Mesenchymal stem cell (in vitro differentiated cells and primary cell): ENCODE measurements at regions not wholly inside any gene's neighbourhood (a gene's known extent, or its start where the extent isn't known, plus 50 kb on each side); places are given as distances from the start of the nearest gene placed in this dataset.

Experiments
- DNase-seq: peaks from one replicate; pipeline ENCODE4 v3.0.0-alpha.2; 2013
- H2AFZ ChIP-seq: one replicate; pipeline ENCODE4 v1.6.1; 2013; ENCODE audit warnings: low read depth, mild to moderate bottlenecking, control low read depth, inconsistent platforms, low read length, moderate library complexity
- H2AK5ac ChIP-seq: 2 replicates; pipeline ENCODE4 v1.6.1; 2013; ENCODE audit warnings: low read length, moderate library complexity, mild to moderate bottlenecking, inconsistent platforms; ENCODE audit not compliant: severe bottlenecking
- H2BK120ac ChIP-seq: one replicate; pipeline ENCODE4 v1.6.1; 2013; ENCODE audit warnings: low read depth, mild to moderate bottlenecking, inconsistent platforms, low read length, moderate library complexity
- H2BK12ac ChIP-seq, 2 experiments: one replicate each; pipeline ENCODE4 v1.6.1; 2013; ENCODE audit warnings: inconsistent platforms in 2 of 2, low read length in 2 of 2, mild to moderate bottlenecking in 2 of 2, moderate library complexity in 2 of 2, control low read depth in 1 of 2
- H2BK15ac ChIP-seq: one replicate; pipeline ENCODE4 v1.6.1; 2013; ENCODE audit warnings: mild to moderate bottlenecking, low read depth, inconsistent platforms; ENCODE audit not compliant: poor library complexity, severe bottlenecking
- H2BK5ac ChIP-seq: 2 replicates; pipeline ENCODE4 v1.6.1; 2013; ENCODE audit warnings: low read depth, mild to moderate bottlenecking, low read length, control low read depth, inconsistent platforms; ENCODE audit not compliant: poor library complexity, severe bottlenecking
- H3K14ac ChIP-seq, 2 experiments: one replicate each; pipeline ENCODE4 v1.6.1; 2013; ENCODE audit warnings: inconsistent platforms in 2 of 2, low read length in 2 of 2, control low read depth in 1 of 2, mild to moderate bottlenecking in 1 of 2, moderate library complexity in 1 of 2
- H3K18ac ChIP-seq, 2 experiments: one replicate each; pipeline ENCODE4 v1.6.1; 2013; ENCODE audit warnings: inconsistent platforms in 2 of 2, low read length in 2 of 2, control low read depth in 1 of 2, low read depth in 1 of 2, mild to moderate bottlenecking in 1 of 2
- H3K23ac ChIP-seq, 2 experiments: one replicate each; pipeline ENCODE4 v1.6.1; 2013; ENCODE audit warnings: inconsistent platforms in 2 of 2, low read length in 2 of 2, mild to moderate bottlenecking in 2 of 2, moderate library complexity in 2 of 2, control low read depth in 1 of 2
- H3K27ac ChIP-seq: 2 replicates; pipeline ENCODE4 v1.5.1; 2013; ENCODE audit warnings: mild to moderate bottlenecking, moderate library complexity, low read length, control low read depth, inconsistent platforms; ENCODE audit not compliant: poor library complexity, severe bottlenecking
- H3K27me3 ChIP-seq, 2 experiments: 2 replicates each; pipeline versions ENCODE4 v1.6.1 to v1.7.0; 2013; ENCODE audit warnings: low read length in 2 of 2, mild to moderate bottlenecking in 2 of 2, moderate library complexity in 2 of 2, control low read depth in 1 of 2, inconsistent platforms in 1 of 2; ENCODE audit not compliant: control insufficient read depth in 1 of 2, insufficient read depth in 1 of 2
- H3K36me3 ChIP-seq, 2 experiments: 2 replicates each; pipeline versions ENCODE4 v1.6.1 to v1.7.0; 2013; ENCODE audit warnings: low read length in 2 of 2, control low read depth in 1 of 2, inconsistent platforms in 1 of 2, low read depth in 1 of 2, mild to moderate bottlenecking in 1 of 2; ENCODE audit not compliant: insufficient read depth in 2 of 2, control insufficient read depth in 1 of 2
- H3K4ac ChIP-seq, 2 experiments: one replicate each; pipeline ENCODE4 v1.6.1; 2013; ENCODE audit warnings: inconsistent platforms in 2 of 2, low read length in 2 of 2, mild to moderate bottlenecking in 2 of 2, moderate library complexity in 2 of 2, control low read depth in 1 of 2, low read depth in 1 of 2
- H3K4me1 ChIP-seq: 2 replicates; pipeline ENCODE4 v1.6.1; 2013; ENCODE audit warnings: low read depth, low read length, control low read depth; ENCODE audit not compliant: control insufficient read depth, insufficient read depth
- H3K4me2 ChIP-seq: 2 replicates; pipeline ENCODE4 v1.6.1; 2013; ENCODE audit warnings: low read length, mild to moderate bottlenecking, inconsistent platforms; ENCODE audit not compliant: poor library complexity, severe bottlenecking
- H3K4me3 ChIP-seq, 2 experiments: 2 replicates each; pipeline versions ENCODE4 v1.5.1 to v1.7.0; 2013; ENCODE audit warnings: low read length in 2 of 2, mild to moderate bottlenecking in 2 of 2, control low read depth in 1 of 2, low read depth in 1 of 2; ENCODE audit not compliant: insufficient read depth in 1 of 2
- H3K79me1 ChIP-seq: replicated peaks from 2 replicates; pipeline ENCODE4 v1.6.1; 2013; ENCODE audit warnings: mild to moderate bottlenecking, control low read depth, low read length, inconsistent platforms; ENCODE audit not compliant: poor library complexity, severe bottlenecking
- H3K9ac ChIP-seq: 2 replicates; pipeline ENCODE4 v1.7.0; 2013; ENCODE audit warnings: mild to moderate bottlenecking, low read length, moderate library complexity
- H3K9me3 ChIP-seq: 2 replicates; pipeline ENCODE4 v1.7.0; 2013; ENCODE audit warnings: mild to moderate bottlenecking, low read length; ENCODE audit not compliant: control insufficient read depth
- H4K8ac ChIP-seq: one replicate; pipeline ENCODE4 v1.6.1; 2013; ENCODE audit warnings: inconsistent platforms, mild to moderate bottlenecking, low read length, moderate library complexity
- H4K91ac ChIP-seq: one replicate; pipeline ENCODE4 v1.6.1; 2013; ENCODE audit warnings: mild to moderate bottlenecking, low read length, inconsistent platforms
- WGBS: methylation state at CpG from one replicate; pipeline ENCODE4 v1.1.7; 2013; ENCODE audit warnings: mixed read lengths; 5-methylcytosine and 5-hydroxymethylcytosine counted together

- Histone ChIP-seq H3K79me1 (no peaks in the 10 kb centered on the region), H3K4ac (no peak overlapping the region), H2BK15ac (no peak overlapping the region), H3K9me3 (no peaks in the 10 kb centered on the region), H2BK5ac (no peak overlapping the region), H3K18ac (no peak overlapping the region), H3K27ac (no peak overlapping the region), H2AFZ (no peak overlapping the region), H3K4me3 (no peak overlapping the region), H4K8ac (no peak overlapping the region), H2BK12ac (no peak overlapping the region), H2AK5ac (no peak overlapping the region), H3K4me1 (peaks cover 4% of the 10 kb centered on the region), H4K91ac (no peak overlapping the region), H3K14ac (no peak overlapping the region), H3K27me3 (no peaks in the 10 kb centered on the region), H3K9ac (no peak overlapping the region), H3K36me3 (no peaks in the 10 kb centered on the region), H3K23ac (no peak overlapping the region), H3K4me2 (no peak overlapping the region), H2BK120ac (no peak overlapping the region)
- WGBS = 92% methylated on average over 4 of the region's 4 CpGs
- no peak for DNase-seq
These were observed 309.4 kb downstream of the CBLN1 start for GRCh38 chr16:48972236-48972635.

DNA sequence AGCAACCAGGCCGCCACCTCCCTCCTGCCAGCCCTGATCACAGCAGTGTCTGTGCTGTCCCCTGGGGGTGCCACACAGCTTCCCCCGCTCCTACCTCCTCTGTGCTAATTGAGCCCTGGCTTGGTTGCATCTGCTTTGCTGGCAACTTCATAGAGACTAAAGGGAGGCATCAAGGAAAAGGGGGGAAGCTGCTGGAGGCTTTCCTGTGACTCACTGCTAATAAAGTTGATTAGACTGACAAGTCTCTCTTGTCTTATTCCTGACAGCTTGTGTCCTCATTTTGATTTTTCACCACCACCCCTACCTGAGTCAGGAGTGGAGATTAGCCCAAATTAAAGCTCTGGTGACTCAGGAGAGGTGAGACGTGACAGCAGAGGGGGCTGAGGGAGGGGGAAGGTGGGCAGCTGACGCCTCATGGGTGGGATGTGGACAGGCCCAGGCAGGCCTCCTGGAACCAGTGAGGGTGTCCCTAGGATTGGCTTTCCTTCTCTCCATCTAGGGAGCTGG, 310.0 kb downstream of the CBLN1 start:
- no peak overlapping the region for H3K9ac ChIP-seq
- no peaks in the 10 kb centered on the region for H3K27me3 ChIP-seq
- H3K27ac ChIP-seq = no peak overlapping the region
- H2BK12ac ChIP-seq = peak overlapping the region in 1 of 2 experiments; percentile 29
- no peak overlapping the region for H3K4me3 ChIP-seq
- H3K79me1 ChIP-seq = no peaks in the 10 kb centered on the region
- no peak overlapping the region for H3K4me2 ChIP-seq
- H3K36me3 ChIP-seq = no peaks in the 10 kb centered on the region
- no peak overlapping the region for H4K8ac ChIP-seq
- H4K91ac ChIP-seq = no peak overlapping the region
- 78% methylated on average over 3 of the region's 4 CpGs for WGBS
- no peak overlapping the region for H3K18ac ChIP-seq
- DNase-seq = no peak
- H2BK120ac ChIP-seq = no peak overlapping the region
- no peak overlapping the region for H3K14ac ChIP-seq
- no peak overlapping the region for H2AK5ac ChIP-seq
- H3K9me3 ChIP-seq = no peaks in the 10 kb centered on the region
- H3K23ac ChIP-seq = no peak overlapping the region
- no peak overlapping the region for H2BK5ac ChIP-seq
- no peak overlapping the region for H2AFZ ChIP-seq
- H3K4ac ChIP-seq = no peak overlapping the region
- H3K4me1 ChIP-seq = peaks cover 4% of the 10 kb centered on the region
- H2BK15ac ChIP-seq = no peak overlapping the region

DNA sequence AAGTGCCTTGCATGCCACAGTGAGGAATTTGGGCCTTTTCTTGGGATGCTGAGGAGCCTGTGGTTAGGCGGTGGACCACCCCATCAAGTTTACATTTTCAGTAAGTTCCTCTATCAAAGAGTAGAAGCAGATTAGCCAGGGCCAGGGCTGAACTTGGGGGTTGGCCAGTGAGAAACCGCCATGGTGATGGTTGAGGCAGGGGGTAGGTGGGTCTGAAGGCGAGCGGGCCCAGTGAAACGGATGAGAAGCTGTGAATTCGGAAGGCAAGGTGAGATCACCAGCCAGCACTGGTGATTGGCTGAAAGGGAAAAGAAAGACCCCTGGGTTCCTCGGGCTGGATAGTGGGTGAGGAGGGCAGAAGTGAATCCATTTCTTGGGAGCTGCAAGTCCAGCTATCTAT, 311.4 kb downstream of the CBLN1 start:
- WGBS = 96% methylated on average over 6 of the region's 7 CpGs

DNA sequence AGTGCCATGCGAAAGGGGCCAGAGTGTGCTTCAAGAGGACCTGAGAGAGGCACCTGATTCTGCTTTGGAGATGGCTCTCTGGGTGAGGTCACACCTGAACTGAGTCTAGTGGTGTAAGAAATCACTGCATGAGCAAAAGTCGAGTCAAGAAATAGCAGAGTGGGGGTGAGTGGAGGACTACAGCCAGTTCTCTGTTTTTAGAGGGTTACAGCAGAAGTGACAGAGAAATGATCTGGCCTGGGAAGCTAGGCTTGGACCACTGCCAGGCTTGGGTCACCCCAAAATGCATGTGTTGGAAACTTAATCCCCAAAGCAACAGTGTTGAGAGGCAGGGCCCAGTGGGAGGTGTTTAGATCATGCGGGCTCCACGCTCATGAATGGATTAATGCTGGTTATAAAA, 312.0 kb downstream of the CBLN1 start:
- H3K23ac ChIP-seq = no peak overlapping the region
- H3K14ac ChIP-seq = no peak overlapping the region
- WGBS = 95% methylated on average over 2 of the region's 4 CpGs
- no peak overlapping the region for H4K8ac ChIP-seq
- H2BK5ac ChIP-seq = no peak overlapping the region
- no peak overlapping the region for H3K27ac ChIP-seq
- H3K27me3 ChIP-seq = no peaks in the 10 kb centered on the region
- H2AK5ac ChIP-seq = no peak overlapping the region
- H3K79me1 ChIP-seq = no peaks in the 10 kb centered on the region
- no peak overlapping the region for H2AFZ ChIP-seq
- peaks cover 14% of the 10 kb centered on the region for H3K4me1 ChIP-seq
- no peak overlapping the region for H3K4me3 ChIP-seq
- DNase-seq = no peak
- no peaks in the 10 kb centered on the region for H3K36me3 ChIP-seq
- H3K4ac ChIP-seq = no peak overlapping the region
- H2BK12ac ChIP-seq = no peak overlapping the region
- no peak overlapping the region for H3K9ac ChIP-seq
- H3K9me3 ChIP-seq = no peaks in the 10 kb centered on the region
- no peak overlapping the region for H2BK15ac ChIP-seq
- no peak overlapping the region for H2BK120ac ChIP-seq
- H3K4me2 ChIP-seq = no peak overlapping the region
- no peak overlapping the region for H3K18ac ChIP-seq
- no peak overlapping the region for H4K91ac ChIP-seq

More for the DNA sequence above, 311.4 kb downstream of the CBLN1 start:
- no peak overlapping the region for H2BK15ac ChIP-seq
- no peaks in the 10 kb centered on the region for H3K36me3 ChIP-seq
- H3K27ac ChIP-seq = no peak overlapping the region
- no peak overlapping the region for H3K14ac ChIP-seq
- no peak overlapping the region for H3K18ac ChIP-seq
- no peak overlapping the region for H3K23ac ChIP-seq
- no peak overlapping the region for H3K9ac ChIP-seq
- no peaks in the 10 kb centered on the region for H3K27me3 ChIP-seq
- H2BK120ac ChIP-seq = no peak overlapping the region
- H4K91ac ChIP-seq = no peak overlapping the region
- H3K4me3 ChIP-seq = no peak overlapping the region
- no peak for DNase-seq
- H2AK5ac ChIP-seq = no peak overlapping the region
- no peaks in the 10 kb centered on the region for H3K79me1 ChIP-seq
- H2AFZ ChIP-seq = no peak overlapping the region
- H3K4me2 ChIP-seq = no peak overlapping the region
- no peak overlapping the region for H2BK12ac ChIP-seq
- no peak overlapping the region for H2BK5ac ChIP-seq
- H4K8ac ChIP-seq = no peak overlapping the region
- H3K9me3 ChIP-seq = no peaks in the 10 kb centered on the region
- H3K4ac ChIP-seq = no peak overlapping the region
- H3K4me1 ChIP-seq = peaks cover 8% of the 10 kb centered on the region
